Kidney (tissue), 13 donors: ENCODE measurements at regions not wholly inside any gene's neighbourhood (a gene's known extent, or its start where the extent isn't known, plus 50 kb on each side); places are given as distances from the start of the nearest gene placed in this dataset.

Experiments
- DNase-seq, 5 donors: peaks; one replicate each; pipeline ENCODE4 v3.0.0-alpha.2; 2013 to 2020
- FAIRE-seq: peaks from 2 replicates; lab custom pipeline; 2012; peaks lifted over from hg19 to GRCh38; lab: Jason Lieb, UNC
- H3K27ac ChIP-seq, 2 donors: one replicate each; pipeline ENCODE4 v1.7.0; 2013; ENCODE audit warnings: low read depth in 2 of 2, low read length in 2 of 2, inconsistent platforms in 1 of 2
- H3K27me3 ChIP-seq: one replicate; pipeline ENCODE4 v1.7.1; 2013; ENCODE audit warnings: low read length, inconsistent platforms; ENCODE audit not compliant: control insufficient read depth, insufficient read depth
- H3K36me3 ChIP-seq, 3 donors: one replicate each; pipeline versions ENCODE4 v1.7.0 to v1.7.1; 2013; ENCODE audit warnings: low read length in 3 of 3, control low read depth in 1 of 3, inconsistent platforms in 1 of 3; ENCODE audit not compliant: insufficient read depth in 3 of 3, control insufficient read depth in 2 of 3
- H3K4me1 ChIP-seq, 3 donors: one replicate each; pipeline versions ENCODE4 v1.7.0 to v1.7.1; 2013; ENCODE audit warnings: low read length in 3 of 3, inconsistent platforms in 1 of 3, low read depth in 1 of 3; ENCODE audit not compliant: control insufficient read depth in 2 of 3, insufficient read depth in 2 of 3
- H3K4me3 ChIP-seq, 3 donors: one replicate each; pipeline versions ENCODE4 v1.7.0 to v1.8.1; 2013; ENCODE audit warnings: low read length in 3 of 3, control low read depth in 1 of 3, inconsistent platforms in 1 of 3
- H3K9ac ChIP-seq, 3 donors: one replicate each; pipeline versions ENCODE4 v1.7.0 to v1.7.1; 2013; ENCODE audit warnings: low read length in 3 of 3, control low read depth in 1 of 3, inconsistent platforms in 1 of 3
- H3K9me3 ChIP-seq, 3 donors: one replicate each; pipeline versions ENCODE4 v1.7.0 to v1.7.1; 2013; ENCODE audit warnings: low read length in 3 of 3, control low read depth in 1 of 3, inconsistent platforms in 1 of 3; ENCODE audit not compliant: control insufficient read depth in 2 of 3, insufficient read depth in 1 of 3
- intact Hi-C: fragments of 100-400 bp; cut with DNase I; formaldehyde crosslinking; loops from one replicate; pipeline ENCODE4 v1.11.1; 2022
- TF ChIP-seq, protein P1 (sequence below): IDR thresholded peaks from 3 replicates; pipeline ENCODE4 v1.5.1; 2012; ENCODE audit warnings: mild to moderate bottlenecking, moderate library complexity, borderline replicate concordance; ENCODE audit not compliant: insufficient read depth; ENCODE audit errors: extremely low read depth
- donor health status: control.
- donor health status: control.
- donor health status: control.
- donor health status: control.
- donor health status: control.
- donor health status: DM: yes; HTN: yes; CAD: no.
- donor health status: Normal renal cell carcinoma (clear cell type).

DNA sequence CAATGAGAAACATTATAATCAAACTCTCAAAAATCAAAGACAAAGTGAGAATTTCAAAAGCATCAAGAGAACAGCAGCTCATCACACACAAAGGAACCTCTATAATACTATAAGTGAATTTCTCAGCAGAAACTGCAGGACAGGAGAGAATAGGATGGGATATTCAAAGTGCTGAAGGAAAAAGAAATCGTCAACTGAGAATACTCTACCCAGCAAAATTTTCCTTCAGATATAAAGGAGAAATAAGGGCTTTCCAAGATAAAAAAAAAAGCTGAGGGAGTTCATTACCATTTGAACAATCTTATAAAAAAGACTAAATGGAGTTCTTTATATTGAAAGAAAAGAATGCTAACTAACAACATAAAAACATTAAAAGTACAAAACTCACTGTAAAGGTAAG lies 481.1 kb downstream of the TLE4 start:
- Histone ChIP-seq H3K4me1 (no peaks in the 10 kb centered on the region), H3K4me3 (no peak overlapping the region), H3K27ac (no peak overlapping the region), H3K27me3 (no peaks in the 10 kb centered on the region), H3K9me3 (peaks cover 0 to 6% (median 0%) of the 10 kb centered on the region in 3 donors), H3K9ac (no peak overlapping the region), H3K36me3 (no peaks in the 10 kb centered on the region)
- TF ChIP-seq, protein P1, sequence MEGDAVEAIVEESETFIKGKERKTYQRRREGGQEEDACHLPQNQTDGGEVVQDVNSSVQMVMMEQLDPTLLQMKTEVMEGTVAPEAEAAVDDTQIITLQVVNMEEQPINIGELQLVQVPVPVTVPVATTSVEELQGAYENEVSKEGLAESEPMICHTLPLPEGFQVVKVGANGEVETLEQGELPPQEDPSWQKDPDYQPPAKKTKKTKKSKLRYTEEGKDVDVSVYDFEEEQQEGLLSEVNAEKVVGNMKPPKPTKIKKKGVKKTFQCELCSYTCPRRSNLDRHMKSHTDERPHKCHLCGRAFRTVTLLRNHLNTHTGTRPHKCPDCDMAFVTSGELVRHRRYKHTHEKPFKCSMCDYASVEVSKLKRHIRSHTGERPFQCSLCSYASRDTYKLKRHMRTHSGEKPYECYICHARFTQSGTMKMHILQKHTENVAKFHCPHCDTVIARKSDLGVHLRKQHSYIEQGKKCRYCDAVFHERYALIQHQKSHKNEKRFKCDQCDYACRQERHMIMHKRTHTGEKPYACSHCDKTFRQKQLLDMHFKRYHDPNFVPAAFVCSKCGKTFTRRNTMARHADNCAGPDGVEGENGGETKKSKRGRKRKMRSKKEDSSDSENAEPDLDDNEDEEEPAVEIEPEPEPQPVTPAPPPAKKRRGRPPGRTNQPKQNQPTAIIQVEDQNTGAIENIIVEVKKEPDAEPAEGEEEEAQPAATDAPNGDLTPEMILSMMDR, result no peak
- DNase-seq (no peak), FAIRE-seq (no peak)
- intact Hi-C loops, result no loop called here

DNA sequence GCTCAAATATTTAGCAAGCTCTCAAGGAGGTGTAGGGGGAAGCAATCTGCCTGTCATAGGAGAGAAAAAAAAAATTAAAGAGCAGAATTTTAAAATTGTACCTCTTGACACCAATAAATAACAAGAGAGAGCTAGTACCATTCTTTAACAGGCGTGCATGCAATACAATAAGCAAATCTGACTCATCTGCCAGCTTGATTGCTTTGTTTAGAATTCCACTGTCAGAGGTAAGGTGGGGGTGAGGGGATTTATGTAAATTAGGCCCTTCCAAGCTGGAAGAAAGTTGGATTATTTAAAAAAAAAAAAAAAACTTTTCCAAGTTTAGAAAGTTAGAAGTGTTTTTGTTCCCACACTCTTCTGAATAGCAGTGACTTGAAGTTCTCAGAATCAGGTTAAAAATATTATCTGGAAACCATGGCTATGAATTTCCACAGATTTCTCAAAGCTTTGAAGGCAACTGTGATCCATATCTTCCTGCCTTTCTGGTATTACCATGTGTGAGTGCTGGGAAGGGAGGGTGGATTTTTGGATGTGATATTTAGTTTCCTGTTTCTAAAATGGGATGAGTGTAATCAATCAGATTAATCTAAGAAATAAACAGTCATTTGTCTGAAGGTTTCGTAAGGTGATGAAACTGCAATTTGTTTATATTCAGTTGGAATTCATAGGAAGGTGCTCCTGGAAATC lies 477.5 kb downstream of the TLE4 start:
- Histone ChIP-seq H3K4me1 (no peaks in the 10 kb centered on the region), H3K36me3 (no peaks in the 10 kb centered on the region), H3K4me3 (no peak overlapping the region), H3K27me3 (no peaks in the 10 kb centered on the region), H3K9ac (no peak overlapping the region), H3K27ac (no peak overlapping the region), H3K9me3 (peaks cover 0 to 6% (median 0%) of the 10 kb centered on the region in 3 donors)
- no peak for DNase-seq
- TF ChIP-seq, protein P1, result no peak
- no peak for FAIRE-seq
- intact Hi-C loops, result no loop called here

DNA sequence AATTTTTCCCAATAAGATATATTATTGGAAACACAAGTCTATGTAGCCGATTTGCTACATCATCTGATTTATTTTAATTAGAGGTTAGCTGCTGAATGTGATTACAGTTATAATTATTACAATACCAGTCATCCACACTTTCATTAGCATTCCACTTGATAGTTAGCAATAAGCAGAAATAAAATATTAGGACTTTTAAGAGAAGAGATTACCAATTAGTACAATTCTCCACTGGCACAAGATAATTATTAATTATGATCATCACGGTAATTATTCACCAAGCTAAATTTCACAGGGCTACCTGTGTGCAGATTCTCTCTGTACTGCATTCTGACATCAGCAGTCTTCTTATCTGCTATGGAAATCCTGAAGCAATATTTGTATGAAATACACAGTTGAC lies 474.7 kb downstream of the TLE4 start:
- H3K27ac ChIP-seq, result no peak overlapping the region
- DNase-seq, result no peak
- H3K4me3 ChIP-seq, result no peak overlapping the region
- H3K36me3 ChIP-seq, result no peaks in the 10 kb centered on the region
- TF ChIP-seq, protein P1, result no peak
- H3K4me1 ChIP-seq, result no peaks in the 10 kb centered on the region
- intact Hi-C loops, result no loop called here
- FAIRE-seq, result no peak
- H3K9me3 ChIP-seq, result no peaks in the 10 kb centered on the region
- no peak overlapping the region for H3K9ac ChIP-seq
- H3K27me3 ChIP-seq, result no peaks in the 10 kb centered on the region

DNA sequence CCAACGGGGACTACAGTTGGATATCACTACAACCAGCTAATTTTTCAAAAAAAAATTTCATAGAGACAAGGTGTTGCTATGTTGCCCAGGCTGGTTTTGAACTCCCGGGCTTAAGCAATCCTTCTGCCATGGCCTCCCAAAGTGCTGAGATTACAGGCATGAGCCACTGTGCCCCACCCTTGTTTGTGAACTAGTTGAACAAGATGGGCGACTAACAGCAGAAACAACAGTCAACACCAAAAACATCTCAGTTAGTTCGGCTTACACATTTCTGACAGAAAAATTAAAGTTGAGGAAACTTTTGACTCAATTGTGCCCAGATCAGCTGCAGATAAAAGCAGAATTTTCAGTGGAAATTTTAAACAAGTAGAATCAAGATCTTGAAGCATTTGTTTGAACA lies 470.1 kb downstream of the TLE4 start:
- DNase-seq (no peak), FAIRE-seq (no peak)
- intact Hi-C loops, result no loop called here

More for the DNA sequence above, 470.1 kb downstream of the TLE4 start:
- no peaks in the 10 kb centered on the region for H3K36me3 ChIP-seq
- TF ChIP-seq, protein P1, result no peak
- H3K27me3 ChIP-seq, result no peaks in the 10 kb centered on the region
- no peaks in the 10 kb centered on the region for H3K4me1 ChIP-seq
- no peaks in the 10 kb centered on the region for H3K9me3 ChIP-seq
- H3K27ac ChIP-seq, result no peak overlapping the region
- H3K4me3 ChIP-seq, result no peak overlapping the region
- H3K9ac ChIP-seq, result no peak overlapping the region
